Left lung (tissue), 4 donors: ENCODE measurements at regions not wholly inside any gene's neighbourhood (a gene's known extent, or its start where the extent isn't known, plus 50 kb on each side); places are given as distances from the start of the nearest gene placed in this dataset.

Experiments
- ATAC-seq: fragments of 200-7000 bp; cut with Tn5 transposase; one replicate; pipeline ENCODE4 v1.9.1; 2020; ENCODE audit warnings: moderate library complexity
- DNase-seq, 4 donors: peaks; one replicate each; pipeline ENCODE4 v3.0.0-alpha.2; 2013 to 2020
- H3K27ac ChIP-seq, 2 donors: fragments of 200-600 bp; sonication (generic) in 1 of 2; one replicate each; pipeline versions ENCODE4 v1.5.0 to v1.8.0; 2020 to 2021
- H3K27me3 ChIP-seq, 2 donors: fragments of 200-600 bp; sonication (generic) in 1 of 2; one replicate each; pipeline versions ENCODE4 v1.5.0 to v1.8.0; 2020 to 2021
- H3K36me3 ChIP-seq, 2 donors: fragments of 200-600 bp; sonication (generic) in 1 of 2; one replicate each; pipeline versions ENCODE4 v1.5.0 to v1.8.0; 2020 to 2021
- H3K4me1 ChIP-seq, 2 donors: fragments of 200-600 bp; one replicate each; pipeline ENCODE4 v1.8.0; 2021
- H3K4me3 ChIP-seq, 2 donors: fragments of 200-600 bp; sonication (generic) in 1 of 2; one replicate each; pipeline versions ENCODE4 v1.5.0 to v1.8.0; 2020 to 2021; ENCODE audit warnings: mild to moderate bottlenecking in 1 of 2
- H3K9me3 ChIP-seq, 2 donors: fragments of 200-600 bp; sonication (generic) in 1 of 2; one replicate each; pipeline versions ENCODE4 v1.5.0 to v1.8.0; 2020 to 2021
- CTCF ChIP-seq, 2 donors: fragments of 200-600 bp; sonication (generic) in 1 of 2; IDR thresholded peaks; one replicate each; pipeline versions ENCODE4 v1.5.0 to v1.8.0; 2021; ENCODE audit warnings: antibody characterized with exemption in 2 of 2
- intact Hi-C, 2 donors: fragments of 100-400 bp; cut with DNase I; formaldehyde crosslinking; loops; one replicate each; pipeline versions ENCODE4 v1.11.2 to v1.14.2; 2022
- donor health status: DM: no; HTN: yes; CAD: no.
- donor health status: DM: no; HTN: no; CAD: no.

GRCh38 chr2:59654710-59655109, 898.7 kb downstream of the BCL11A start:
- DNase-seq (no peak), ATAC-seq (peak; percentile 37)
- H3K9me3 ChIP-seq, result no peaks in the 10 kb centered on the region
- H3K27me3 ChIP-seq, result no peaks in the 10 kb centered on the region
- no peak overlapping the region for H3K4me3 ChIP-seq
- intact Hi-C loops, result no loop called here
- TF ChIP-seq CTCF (IDR thresholded peaks at IDR 0.05), result no peak
- H3K4me1 ChIP-seq, result no peaks in the 10 kb centered on the region
- H3K27ac ChIP-seq, result no peak overlapping the region
- H3K36me3 ChIP-seq, result no peaks in the 10 kb centered on the region

GRCh38 chr2:59653164-59653563, 900.3 kb downstream of the BCL11A start:
- Histone ChIP-seq H3K27me3 (no peaks in the 10 kb centered on the region), H3K36me3 (no peaks in the 10 kb centered on the region), H3K4me3 (no peak overlapping the region), H3K9me3 (no peaks in the 10 kb centered on the region), H3K27ac (no peak overlapping the region), H3K4me1 (no peaks in the 10 kb centered on the region)
- DNase-seq (no peak), ATAC-seq (no peak)
- no peak for TF ChIP-seq CTCF (IDR thresholded peaks at IDR 0.05)
- intact Hi-C loops, result no loop called here

DNA sequence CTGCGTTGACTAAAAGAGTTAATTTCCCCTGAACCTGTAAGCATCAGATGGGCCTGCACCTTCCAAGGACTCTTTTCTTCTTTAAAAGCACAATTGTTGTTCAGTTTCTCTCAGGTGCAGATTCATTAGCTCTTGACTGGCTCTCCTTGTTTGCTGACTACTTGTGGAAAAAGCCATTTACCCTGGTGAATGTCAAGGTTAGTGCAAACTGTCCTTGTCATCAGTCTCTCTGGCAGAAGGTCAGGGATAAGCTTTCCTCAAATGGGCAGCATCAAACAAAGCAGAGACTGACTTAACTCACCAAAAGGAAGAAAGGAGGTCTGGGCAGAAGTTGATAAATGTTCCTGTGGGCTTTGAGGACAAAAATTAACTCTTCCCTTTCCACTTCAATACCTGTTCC, 922.7 kb downstream of the BCL11A start:
- no peak overlapping the region for H3K27ac ChIP-seq
- H3K4me3 ChIP-seq, result no peak overlapping the region
- no peak for ATAC-seq
- H3K9me3 ChIP-seq, result peaks cover 0 to 5% of the 10 kb centered on the region in 2 donors
- no peaks in the 10 kb centered on the region for H3K4me1 ChIP-seq
- no peak for DNase-seq
- no peak for TF ChIP-seq CTCF (IDR thresholded peaks at IDR 0.05)
- intact Hi-C loops, result no loop called here
- no peaks in the 10 kb centered on the region for H3K36me3 ChIP-seq
- no peaks in the 10 kb centered on the region for H3K27me3 ChIP-seq

GRCh38 chr2:59627599-59627998, 925.9 kb downstream of the BCL11A start:
- no peak for DNase-seq
- no peaks in the 10 kb centered on the region for H3K4me1 ChIP-seq
- peaks cover 0 to 5% of the 10 kb centered on the region in 2 donors for H3K9me3 ChIP-seq
- no peak for ATAC-seq
- no peak overlapping the region for H3K4me3 ChIP-seq
- TF ChIP-seq CTCF (IDR thresholded peaks at IDR 0.05), result no peak
- no peaks in the 10 kb centered on the region for H3K27me3 ChIP-seq
- intact Hi-C loops, result no loop called here
- no peak overlapping the region for H3K27ac ChIP-seq
- H3K36me3 ChIP-seq, result no peaks in the 10 kb centered on the region

DNA sequence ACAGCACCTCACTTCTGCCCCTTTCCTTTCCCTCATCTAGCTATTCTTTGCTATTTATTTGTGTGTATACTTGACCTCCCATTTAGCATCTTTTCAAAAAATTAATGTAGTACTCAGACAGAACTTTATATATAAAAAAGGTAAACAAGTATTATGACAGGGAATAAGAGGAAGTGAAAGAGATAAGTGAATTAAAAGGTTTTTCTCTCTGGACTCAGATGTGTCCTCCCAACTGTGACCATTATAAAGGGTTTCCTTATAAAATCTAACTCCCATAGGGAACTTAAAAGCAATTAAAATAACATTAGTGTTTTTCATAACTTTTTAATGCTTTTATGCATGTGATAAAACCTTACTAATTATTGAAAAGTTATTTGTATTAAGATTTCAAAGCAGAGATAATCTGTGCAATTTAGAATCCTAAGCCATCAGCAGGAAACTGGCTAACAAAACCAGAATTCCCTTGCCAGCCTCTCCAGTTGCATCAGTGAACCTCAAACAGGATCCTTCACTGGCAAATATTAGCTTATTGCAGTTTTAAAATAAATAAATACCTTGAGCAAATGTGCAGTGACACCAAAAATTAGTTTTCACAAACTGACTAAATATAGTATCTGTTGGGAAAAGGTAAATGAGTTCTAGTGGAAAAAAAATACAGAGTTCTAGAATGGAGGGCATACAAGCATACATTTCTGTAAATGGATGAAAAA, 930.7 kb downstream of the BCL11A start:
- H3K4me1 ChIP-seq, result no peaks in the 10 kb centered on the region
- no peak for TF ChIP-seq CTCF (IDR thresholded peaks at IDR 0.05)
- peaks cover 0 to 1% of the 10 kb centered on the region in 2 donors for H3K9me3 ChIP-seq
- no peak overlapping the region for H3K27ac ChIP-seq
- intact Hi-C loops, result no loop called here
- H3K4me3 ChIP-seq, result no peak overlapping the region
- no peaks in the 10 kb centered on the region for H3K27me3 ChIP-seq
- no peaks in the 10 kb centered on the region for H3K36me3 ChIP-seq
- ATAC-seq (no peak), DNase-seq (no peak)
